Neuronal stem cell (in vitro differentiated cells): ENCODE measurements at regions not wholly inside any gene's neighbourhood (a gene's known extent, or its start where the extent isn't known, plus 50 kb on each side); places are given as distances from the start of the nearest gene placed in this dataset.
A peak's percentile ranks its signal among the peaks of the same experiment; 100 is the strongest.

Source experiments
- DNase-seq: peaks from one replicate; pipeline ENCODE4 v3.0.0-alpha.2; 2013; ENCODE audit warnings: low spot score
- H2AFZ ChIP-seq: one replicate; pipeline ENCODE4 v1.6.1; 2013; ENCODE audit warnings: mild to moderate bottlenecking, low read length, inconsistent platforms
- H2AK5ac ChIP-seq: 2 replicates; pipeline ENCODE4 v1.6.1; 2013; ENCODE audit warnings: low read depth, mild to moderate bottlenecking, inconsistent platforms, low read length, moderate library complexity, mixed read lengths
- H2BK120ac ChIP-seq: 2 replicates; pipeline ENCODE4 v1.6.1; 2013; ENCODE audit warnings: low read depth, mild to moderate bottlenecking, inconsistent platforms, low read length, moderate library complexity, mixed read lengths
- H2BK12ac ChIP-seq: one replicate; pipeline ENCODE4 v1.6.1; 2013; ENCODE audit warnings: low read length, inconsistent platforms
- H2BK15ac ChIP-seq: 2 replicates; pipeline ENCODE4 v1.6.1; 2013; ENCODE audit warnings: mild to moderate bottlenecking, low read length, inconsistent platforms, mixed read lengths
- H2BK5ac ChIP-seq: one replicate; pipeline ENCODE4 v1.6.1; 2013; ENCODE audit warnings: inconsistent platforms, mild to moderate bottlenecking, low read length, moderate library complexity
- H3K14ac ChIP-seq: one replicate; pipeline ENCODE4 v1.6.1; 2013; ENCODE audit warnings: low read length, inconsistent platforms
- H3K18ac ChIP-seq: 2 replicates; pipeline ENCODE4 v1.6.1; 2013; ENCODE audit warnings: low read length, inconsistent platforms
- H3K23ac ChIP-seq: 2 replicates; pipeline ENCODE4 v1.6.1; 2013; ENCODE audit warnings: low read depth, mild to moderate bottlenecking, mixed read lengths, low read length, inconsistent platforms; ENCODE audit not compliant: poor library complexity
- H3K27ac ChIP-seq: replicated peaks from 3 replicates; pipeline ENCODE4 v1.5.1; 2013; ENCODE audit warnings: low read length, inconsistent platforms
- H3K27me3 ChIP-seq, 3 experiments: 2 replicates each; pipeline ENCODE4 v1.6.1; 2013; ENCODE audit warnings: low read length in 3 of 3, mild to moderate bottlenecking in 2 of 3, inconsistent platforms in 1 of 3, low read depth in 1 of 3, mixed read lengths in 1 of 3, moderate library complexity in 1 of 3; ENCODE audit not compliant: control insufficient read depth in 3 of 3, insufficient read depth in 3 of 3
- H3K36me3 ChIP-seq, 2 donors: replicated peaks in 1 of 2; 2 replicates each; pipeline ENCODE4 v1.6.1; 2013; ENCODE audit warnings: low read length in 2 of 2; ENCODE audit not compliant: control insufficient read depth in 2 of 2, insufficient read depth in 2 of 2
- H3K4ac ChIP-seq: 2 replicates; pipeline ENCODE4 v1.6.1; 2013; ENCODE audit warnings: inconsistent platforms, mild to moderate bottlenecking, low read length, moderate library complexity
- H3K4me1 ChIP-seq, 2 donors: 1 replicate in 1 of 2; 2 replicates in 1 of 2; pipeline ENCODE4 v1.6.1; 2013; ENCODE audit warnings: low read length in 2 of 2, low read depth in 1 of 2; ENCODE audit not compliant: control insufficient read depth in 2 of 2, insufficient read depth in 1 of 2
- H3K4me2 ChIP-seq: one replicate; pipeline ENCODE4 v1.6.1; 2013; ENCODE audit warnings: mild to moderate bottlenecking, low read length, inconsistent platforms; ENCODE audit not compliant: insufficient read depth, poor library complexity, severe bottlenecking
- H3K4me3 ChIP-seq, 2 donors: 2 replicates each; pipeline ENCODE4 v1.5.1; 2013; ENCODE audit warnings: low read length in 2 of 2, mild to moderate bottlenecking in 2 of 2, inconsistent platforms in 1 of 2, moderate library complexity in 1 of 2
- H3K79me1 ChIP-seq: one replicate; pipeline ENCODE4 v1.6.1; 2013; ENCODE audit warnings: low read depth, mild to moderate bottlenecking, inconsistent platforms, low read length, moderate library complexity
- H3K9ac ChIP-seq: one replicate; pipeline ENCODE4 v1.6.1; 2013; ENCODE audit warnings: mild to moderate bottlenecking, low read depth, low read length, inconsistent platforms; ENCODE audit not compliant: poor library complexity
- H3K9me3 ChIP-seq, 2 donors: replicated peaks in 1 of 2; 2 replicates each; pipeline versions ENCODE3 to v1.6.1; 2013; ENCODE audit warnings: low read length in 2 of 2, mild to moderate bottlenecking in 2 of 2, inconsistent platforms in 1 of 2, low read depth in 1 of 2, mixed read lengths in 1 of 2, moderate library complexity in 1 of 2; ENCODE audit not compliant: control insufficient read depth in 2 of 2, insufficient read depth in 1 of 2
- H4K8ac ChIP-seq: one replicate; pipeline ENCODE4 v1.6.1; 2013; ENCODE audit warnings: low read depth, mild to moderate bottlenecking, inconsistent platforms, low read length, moderate library complexity
- H4K91ac ChIP-seq: one replicate; pipeline ENCODE4 v1.6.1; 2013; ENCODE audit warnings: low read length, low read depth, mild to moderate bottlenecking, inconsistent platforms; ENCODE audit not compliant: poor library complexity
- WGBS, 2 donors: extraction: QIAGEN DNeasy Blood & Tissue Kit; methylation state at CpG; one replicate each; pipeline ENCODE4 v1.1.7; 2013; ENCODE audit warnings: missing lambda C conversion rate in 2 of 2, mixed read lengths in 1 of 2; ENCODE audit not compliant: insufficient read length in 2 of 2, insufficient replicate concordance in 1 of 2; ENCODE audit errors: extremely low coverage in 2 of 2; 5-methylcytosine and 5-hydroxymethylcytosine counted together

DNA sequence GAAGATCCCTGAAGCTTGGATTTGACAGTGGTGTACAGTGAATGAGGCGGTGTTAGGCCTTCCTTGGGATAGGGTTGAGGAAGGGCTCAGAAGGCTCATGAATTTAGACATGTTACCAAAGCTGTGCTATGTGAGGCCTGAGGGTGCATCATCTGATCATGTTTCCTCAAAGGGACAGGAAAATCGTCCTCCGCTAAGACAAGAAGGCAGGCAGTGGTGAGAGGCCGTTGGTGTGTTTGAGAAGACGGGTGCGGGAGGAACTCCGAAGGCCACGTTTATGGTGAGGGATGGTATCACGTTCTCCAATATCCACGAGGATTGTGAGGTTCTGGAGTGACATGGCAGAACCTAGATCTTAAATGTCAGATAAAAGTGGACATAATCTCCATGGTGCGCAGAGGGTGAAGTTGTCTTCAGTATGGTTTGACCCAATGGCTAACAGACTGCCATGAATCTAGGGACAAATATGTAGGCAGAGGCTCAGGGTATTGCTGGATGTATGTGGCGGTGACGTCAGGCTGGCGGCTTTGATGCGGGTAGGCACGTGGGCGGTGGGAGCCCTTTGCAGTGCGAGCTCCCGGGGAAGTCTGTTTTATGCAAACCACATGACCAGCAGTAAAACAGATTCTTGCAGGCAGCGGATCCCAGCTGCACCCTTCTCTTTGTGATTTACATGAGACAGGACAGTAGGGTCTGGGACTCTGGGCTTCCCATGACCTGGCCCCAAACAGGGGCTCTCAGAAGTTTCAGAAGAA is 242.3 kb upstream of the B3GAT1 start:
- H2BK12ac ChIP-seq = no peak overlapping the region
- peak overlapping the region; percentile 7 for H2AFZ ChIP-seq
- no peak overlapping the region for H3K14ac ChIP-seq
- H3K4me1 ChIP-seq = peaks cover 0 to 2% of the 10 kb centered on the region in 2 donors
- H2BK15ac ChIP-seq = no peak overlapping the region
- H4K91ac ChIP-seq = no peak overlapping the region
- no peak overlapping the region for H2BK5ac ChIP-seq
- H3K27ac ChIP-seq = no peak overlapping the region
- H3K9ac ChIP-seq = no peak overlapping the region
- H3K36me3 ChIP-seq = no peaks in the 10 kb centered on the region
- no peaks in the 10 kb centered on the region for H3K9me3 ChIP-seq
- H3K4ac ChIP-seq = no peak overlapping the region
- DNase-seq = no peak
- no peak overlapping the region for H2AK5ac ChIP-seq
- no peak overlapping the region for H3K4me2 ChIP-seq
- no peak overlapping the region for H3K18ac ChIP-seq
- no CpG with 5 or more reads among the region's 20 CpGs for WGBS, 2 donors
- no peaks in the 10 kb centered on the region for H3K27me3 ChIP-seq
- H3K79me1 ChIP-seq = no peaks in the 10 kb centered on the region
- H4K8ac ChIP-seq = no peak overlapping the region
- H2BK120ac ChIP-seq = no peak overlapping the region
- H3K23ac ChIP-seq = no peak overlapping the region
- H3K4me3 ChIP-seq = no peak overlapping the region

DNA sequence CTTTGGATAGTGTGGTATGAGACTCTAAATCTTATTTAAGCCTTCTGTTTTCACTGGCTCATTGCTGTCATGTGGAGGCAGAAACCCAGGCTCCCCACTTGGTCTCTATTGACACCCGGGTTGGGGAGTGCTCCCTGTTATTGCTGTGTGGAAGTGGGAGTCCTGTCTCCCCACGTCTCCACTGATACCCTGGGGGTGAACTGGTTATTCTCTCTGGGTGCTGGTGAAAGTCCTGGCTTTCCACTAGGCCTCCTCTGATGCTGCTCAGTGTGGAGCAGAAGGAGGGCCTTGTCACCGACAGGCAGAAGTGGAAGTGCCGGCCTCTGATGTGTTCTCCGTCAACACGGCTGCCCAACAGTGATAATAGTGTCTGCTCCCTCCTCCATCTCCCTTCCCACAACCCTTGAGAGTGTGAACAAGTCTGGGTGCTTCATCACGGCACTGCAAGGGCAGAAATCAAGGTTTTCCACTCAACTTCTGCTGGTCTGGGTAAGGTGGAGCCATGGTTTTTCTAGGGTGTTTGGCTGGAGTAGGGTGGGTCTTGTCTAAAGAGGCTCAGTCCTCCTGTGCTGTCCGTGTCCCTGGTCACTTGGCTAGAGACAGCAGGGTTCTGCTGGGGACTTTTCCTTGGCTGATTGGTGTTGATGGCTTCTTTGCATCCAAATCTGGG is 240.7 kb upstream of the B3GAT1 start:
- Histone ChIP-seq H4K91ac (no peak overlapping the region), H3K36me3 (no peaks in the 10 kb centered on the region), H3K4me2 (no peak overlapping the region), H2BK12ac (no peak overlapping the region), H3K9me3 (no peaks in the 10 kb centered on the region), H3K4me1 (peaks cover 0 to 2% of the 10 kb centered on the region in 2 donors), H2BK120ac (no peak overlapping the region), H3K14ac (no peak overlapping the region), H3K79me1 (no peaks in the 10 kb centered on the region), H3K27ac (no peak overlapping the region), H3K9ac (no peak overlapping the region), H3K18ac (no peak overlapping the region), H2BK5ac (no peak overlapping the region), H4K8ac (no peak overlapping the region), H3K4me3 (no peak overlapping the region), H3K4ac (no peak overlapping the region), H3K27me3 (peaks cover 0 to 3% (median 0%) of the 10 kb centered on the region in 3 experiments), H2AFZ (no peak overlapping the region), H2AK5ac (no peak overlapping the region), H2BK15ac (no peak overlapping the region), H3K23ac (no peak overlapping the region)
- no peak for DNase-seq
- no CpG with 5 or more reads among the region's 8 CpGs for WGBS, 2 donors

DNA sequence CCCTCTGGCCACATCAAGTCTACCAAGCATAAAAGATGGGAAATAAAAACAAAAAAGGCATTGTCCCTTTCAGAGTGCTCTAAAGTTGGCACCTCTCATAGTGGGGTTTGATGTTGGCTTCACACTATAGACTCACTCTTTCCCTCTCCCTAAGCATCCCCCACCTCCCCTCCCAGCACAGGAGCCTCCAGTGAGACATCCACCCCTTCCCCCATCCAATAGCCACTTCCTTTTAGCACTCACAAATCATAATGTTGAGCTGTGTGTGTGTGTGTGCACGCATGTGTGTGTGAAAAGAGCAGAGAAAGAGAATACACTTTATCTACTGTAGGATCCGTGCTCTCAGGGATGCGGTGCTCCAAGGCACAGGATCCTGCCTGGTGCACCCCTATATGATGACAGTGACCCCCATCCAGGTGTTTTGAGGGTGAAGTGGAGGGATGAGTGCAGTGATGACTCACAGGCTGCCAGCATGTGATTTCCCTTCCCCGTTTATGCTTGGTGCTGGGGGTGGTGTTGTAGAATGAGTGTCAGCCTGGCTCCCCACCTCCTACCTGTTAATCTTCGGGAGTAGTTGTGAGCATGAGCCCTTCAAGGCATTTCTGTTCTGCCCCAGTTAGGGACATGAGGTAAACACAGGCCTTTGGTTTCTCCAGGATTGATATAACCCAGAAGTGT is 235.2 kb upstream of the B3GAT1 start:
- Histone ChIP-seq H3K4me1 (peaks cover 0 to 3% of the 10 kb centered on the region in 2 donors), H3K4ac (no peak overlapping the region), H3K27me3 (peaks cover 0 to 31% (median 0%) of the 10 kb centered on the region in 3 experiments), H2AFZ (no peak overlapping the region), H4K8ac (no peak overlapping the region), H2AK5ac (no peak overlapping the region), H3K4me2 (no peak overlapping the region), H3K4me3 (peak overlapping the region in 1 of 2 donors; percentile 52), H3K9ac (no peak overlapping the region), H3K23ac (no peak overlapping the region), H4K91ac (no peak overlapping the region), H2BK120ac (no peak overlapping the region), H2BK12ac (no peak overlapping the region), H3K79me1 (no peaks in the 10 kb centered on the region), H3K27ac (no peak overlapping the region), H3K36me3 (no peaks in the 10 kb centered on the region), H2BK15ac (no peak overlapping the region), H3K18ac (no peak overlapping the region), H3K9me3 (no peaks in the 10 kb centered on the region), H2BK5ac (no peak overlapping the region), H3K14ac (no peak overlapping the region)
- no CpG with 5 or more reads among the region's 5 CpGs for WGBS, 2 donors
- DNase-seq = no peak

DNA sequence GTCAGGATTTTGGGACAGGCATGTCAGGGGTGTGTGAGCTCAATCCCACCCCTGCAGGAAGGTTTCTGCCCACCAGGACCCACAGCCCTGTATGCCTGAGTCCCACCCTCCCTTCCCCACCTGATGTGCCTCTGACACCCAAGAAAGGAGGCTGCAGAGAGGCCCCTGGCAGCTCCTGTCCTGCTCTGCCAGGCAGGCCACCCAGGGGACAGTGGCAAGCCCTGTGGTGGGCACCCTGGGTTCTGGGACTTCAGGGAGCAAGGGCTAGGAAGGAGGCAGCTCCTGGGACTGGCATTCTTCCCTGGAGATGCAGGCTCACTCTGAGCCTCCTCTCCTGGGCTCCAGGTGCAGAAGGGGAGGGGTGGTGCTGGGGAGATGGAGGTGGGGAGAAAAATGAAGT is 234.5 kb upstream of the B3GAT1 start:
- Histone ChIP-seq H3K4me2 (no peak overlapping the region), H2BK15ac (no peak overlapping the region), H3K4me3 (no peak overlapping the region), H2AK5ac (no peak overlapping the region), H3K23ac (peak overlapping the region; percentile 34), H3K18ac (peak overlapping the region; percentile 86), H2BK120ac (no peak overlapping the region), H3K27me3 (peaks cover 0 to 31% (median 0%) of the 10 kb centered on the region in 3 experiments), H2BK12ac (no peak overlapping the region), H2BK5ac (no peak overlapping the region), H4K91ac (no peak overlapping the region), H3K4me1 (peaks cover 0 to 3% of the 10 kb centered on the region in 2 donors), H3K9ac (no peak overlapping the region), H3K79me1 (no peaks in the 10 kb centered on the region), H2AFZ (no peak overlapping the region), H4K8ac (no peak overlapping the region), H3K36me3 (no peaks in the 10 kb centered on the region), H3K14ac (no peak overlapping the region), H3K9me3 (no peaks in the 10 kb centered on the region), H3K4ac (no peak overlapping the region), H3K27ac (no peak overlapping the region)
- no peak for DNase-seq
